HCT116 (cell line): ENCODE measurements at regions not wholly inside any gene's neighbourhood (a gene's known extent, or its start where the extent isn't known, plus 50 kb on each side); places are given as distances from the start of the nearest gene placed in this dataset.

Experiments used
- ATAC-seq: fragments of 200-7000 bp; cut with Tn5 transposase; 2 replicates; pipeline ENCODE4 v1.9.1; 2020; ENCODE audit warnings: mild to moderate bottlenecking, moderate library complexity
- BruUV-seq: library from RNA; stranded (reverse); fragments of 400-500 nt; replicated peaks from 2 replicates; lab custom pipeline; 2021; lab: Mats Ljungman, UMichigan
- CTCF ChIA-PET: fragments of 300-600 bp; sonication (Branson Sonifier 250); formaldehyde crosslinking; loops from one replicate; lab custom pipeline; 2021; ENCODE audit warnings: antibody characterized with exemption; lab: Charles Lee
- POLR2A ChIA-PET: fragments of 300-600, 350-600 bp; sonication (Branson Sonifier 250); formaldehyde crosslinking; loops from one replicate; lab custom pipeline; 2021; ENCODE audit warnings: antibody characterized with exemption; lab: Charles Lee
- RAD21 ChIA-PET, 2 experiments: fragments of 300-600 bp; sonication (Branson Sonifier 250); formaldehyde crosslinking; loops; one replicate each; lab custom pipeline; 2023; ENCODE audit warnings: low total read pairs in 2 of 2; ENCODE audit not compliant: uncharacterized antibody in 2 of 2, unreplicated experiment in 2 of 2, low non-redundant PET in 1 of 2; lab: Charles Lee
- DNase-seq: peaks from one replicate; pipeline ENCODE4 v3.0.0-alpha.2; 2010; ENCODE audit warnings: low read depth, low spot score
- H2AFZ ChIP-seq: fragments of 200-600 bp; shearing (Covaris generic), sonication (generic); 2 replicates; pipeline ENCODE4 v1.6.1; 2017; ENCODE audit warnings: low read depth, mixed run types, mixed read lengths, antibody characterized with exemption, low read length; ENCODE audit not compliant: poor library complexity, severe bottlenecking
- H3K27ac ChIP-seq: 2 replicates; pipeline ENCODE4 v1.5.1; 2012; ENCODE audit warnings: low read depth, low read length
- H3K27me3 ChIP-seq: fragments of 200-600 bp; sonication (generic); 2 replicates; pipeline ENCODE4 v1.6.1; 2016; ENCODE audit warnings: mixed run types, low read length, mixed read lengths; ENCODE audit not compliant: insufficient read depth
- H3K36me3 ChIP-seq, 2 experiments: fragments of 200-500 bp in 1 of 2; fragments of 200-600 bp in 1 of 2; sonication (Bioruptor generic) in 1 of 2; sonication (generic) in 1 of 2; 2 replicates each; pipeline versions ENCODE4 v1.5.1 to v1.6.1; 2014 to 2016; ENCODE audit warnings: low read length in 2 of 2, inconsistent platforms in 1 of 2, mixed read lengths in 1 of 2, mixed run types in 1 of 2; ENCODE audit not compliant: insufficient read depth in 2 of 2, control insufficient read depth in 1 of 2
- H3K4me1 ChIP-seq, 2 experiments: fragments of 200-600 bp in 1 of 2; sonication (generic) in 1 of 2; 2 replicates each; pipeline versions ENCODE4 v1.5.1 to v1.6.1; 2012 to 2017; ENCODE audit warnings: low read length in 2 of 2, inconsistent platforms in 1 of 2, mild to moderate bottlenecking in 1 of 2, mixed read lengths in 1 of 2, mixed run types in 1 of 2, moderate library complexity in 1 of 2; ENCODE audit not compliant: insufficient read depth in 2 of 2, control insufficient read depth in 1 of 2
- H3K4me2 ChIP-seq: fragments of 200-600 bp; sonication (generic); 2 replicates; pipeline ENCODE4 v1.6.1; 2017; ENCODE audit warnings: mixed run types, low read length, mixed read lengths
- H3K4me3 ChIP-seq, 2 experiments: fragments of 200-600 bp in 1 of 2; sonication (generic) in 1 of 2; replicated peaks in 1 of 2; 2 replicates each; pipeline ENCODE4 v1.5.1; 2011 to 2016; ENCODE audit warnings: low read length in 2 of 2, control low read depth in 1 of 2, low read depth in 1 of 2, mild to moderate bottlenecking in 1 of 2, mixed read lengths in 1 of 2, mixed run types in 1 of 2
- H3K79me2 ChIP-seq: fragments of 200-600 bp; sonication (generic); 2 replicates; pipeline ENCODE4 v1.6.1; 2017; ENCODE audit warnings: mild to moderate bottlenecking, mixed run types, low read length, moderate library complexity, mixed read lengths; ENCODE audit not compliant: insufficient read depth
- H3K9ac ChIP-seq: fragments of 200-600 bp; sonication (generic); 2 replicates; pipeline ENCODE4 v1.6.1; 2016; ENCODE audit warnings: low read length, mixed read lengths
- H3K9me2 ChIP-seq: fragments of 200-600 bp; sonication (generic), shearing (Covaris generic); 2 replicates; pipeline ENCODE4 v1.6.1; 2017; ENCODE audit warnings: mixed run types, mild to moderate bottlenecking, moderate library complexity; ENCODE audit not compliant: insufficient read depth
- H3K9me3 ChIP-seq, 2 experiments: fragments of 200-500 bp in 1 of 2; fragments of 200-600 bp in 1 of 2; sonication (Bioruptor generic) in 1 of 2; sonication (generic) in 1 of 2; 2 replicates each; pipeline ENCODE4 v1.6.1; 2014 to 2017; ENCODE audit warnings: low read length in 2 of 2, mixed read lengths in 2 of 2, inconsistent platforms in 1 of 2, low read depth in 1 of 2, mild to moderate bottlenecking in 1 of 2, mixed run types in 1 of 2, moderate library complexity in 1 of 2; ENCODE audit not compliant: control insufficient read depth in 1 of 2, insufficient read depth in 1 of 2
- H4K20me1 ChIP-seq: fragments of 200-600 bp; sonication (generic), shearing (Covaris generic); 2 replicates; pipeline ENCODE4 v1.6.1; 2017; ENCODE audit warnings: mixed run types, mild to moderate bottlenecking, moderate library complexity; ENCODE audit not compliant: insufficient read depth
- ATF3 ChIP-seq: IDR thresholded peaks from 2 replicates; pipeline ENCODE4 v1.6.1; 2012
- CBX3 ChIP-seq: IDR thresholded peaks from 2 replicates; pipeline ENCODE4 v1.6.1; 2012; ENCODE audit warnings: low read depth
- CEBPB ChIP-seq: IDR thresholded peaks from 2 replicates; pipeline ENCODE4 v1.6.1; 2012; ENCODE audit warnings: low read depth
- CTCF ChIP-seq, 3 experiments: fragments of 200-600 bp in 1 of 3; sonication (generic) in 1 of 3; IDR thresholded peaks in 2 of 3; conservative IDR thresholded peaks in 1 of 3; 2 replicates each; pipeline ENCODE4 v1.5.1; 2012 to 2017; ENCODE audit warnings: low read depth in 2 of 3, low read length in 2 of 3, antibody characterized with exemption in 1 of 3, borderline replicate concordance in 1 of 3, control low read depth in 1 of 3, mild to moderate bottlenecking in 1 of 3, mixed read lengths in 1 of 3, mixed run types in 1 of 3, moderate library complexity in 1 of 3; ENCODE audit not compliant: insufficient read depth in 1 of 3
- REST ChIP-seq: IDR thresholded peaks from 2 replicates; pipeline ENCODE4 v1.6.1; 2012; ENCODE audit warnings: low read depth
- YY1 ChIP-seq: IDR thresholded peaks from 2 replicates; pipeline ENCODE4 v1.6.1; 2011; ENCODE audit warnings: low read length, low read depth, moderate library complexity, mild to moderate bottlenecking; ENCODE audit not compliant: insufficient replicate concordance; ENCODE audit errors: extremely low read depth
- intact Hi-C: fragments of 100-400 bp; cut with micrococcal nuclease; formaldehyde crosslinking; loops from 2 replicates; pipeline ENCODE4 v1.10.0; 2022

- intact Hi-C loops = no loop called here
- ChIA-PET POLR2A (no interaction called here), RAD21 (no interaction called here), CTCF (no interaction called here)
- Histone ChIP-seq H3K9me2 (no peaks in the 10 kb centered on the region), H3K36me3 (no peaks in the 10 kb centered on the region), H3K4me3 (no peak overlapping the region), H3K9ac (no peak overlapping the region), H3K27ac (no peak overlapping the region), H3K9me3 (peaks cover 5 to 7% of the 10 kb centered on the region in 2 experiments; a peak in 3 of 4 replicates), H3K27me3 (no peaks in the 10 kb centered on the region), H3K4me2 (no peak overlapping the region), H3K79me2 (no peaks in the 10 kb centered on the region), H4K20me1 (no peaks in the 10 kb centered on the region), H3K4me1 (no peaks in the 10 kb centered on the region), H2AFZ (no peak overlapping the region)
- no TSS peak for BruUV-seq
- ATAC-seq (no peak), DNase-seq (no peak)
- TF ChIP-seq CEBPB (no peak), REST (no peak), YY1 (no peak), ATF3 (no peak), CTCF (IDR thresholded peaks at IDR 0.05 in 2 of 3, conservative IDR thresholded peaks at IDR 0.05 in 1 of 3; ENCODE audit: borderline replicate concordance in 1 of 3, insufficient read depth in 1 of 3, low read depth in 2 of 3, low read length in 2 of 3) (no peak), CBX3 (no peak)
Measured at GRCh38 chr6:144401736-144402733, 116.9 kb downstream of the UTRN start.
